ENCODE measurements at regions not wholly inside any gene's neighbourhood (a gene's known extent, or its start where the extent isn't known, plus 50 kb on each side); places are given as distances from the start of the nearest gene placed in this dataset.

DNA sequence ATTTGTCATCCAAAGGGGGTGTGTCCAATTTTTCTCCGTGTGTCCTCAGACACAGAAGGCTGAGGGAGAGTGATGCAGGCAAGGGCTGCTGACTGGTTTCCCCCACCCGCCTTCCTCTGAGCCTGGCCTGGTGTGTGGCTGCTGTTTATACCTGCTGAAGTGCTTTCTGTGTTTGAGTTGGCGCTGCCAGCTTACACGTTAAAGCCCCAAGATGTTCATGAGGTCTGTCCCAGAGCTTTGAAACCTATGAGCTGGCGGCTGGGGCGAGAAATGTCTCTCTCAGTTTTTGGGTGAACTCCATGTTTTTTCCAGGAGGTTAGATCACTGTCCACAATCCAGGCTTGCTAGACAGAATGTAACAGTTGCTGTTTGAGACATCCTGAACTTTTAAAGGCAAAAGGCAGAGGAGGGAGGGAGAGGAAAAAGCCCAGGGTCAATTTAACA, 69.0 kb upstream of the CCN2 start:
- no peak for TF ChIP-seq POLR2A (IDR thresholded peaks at IDR 0.05)
- TF ChIP-seq CTCF (IDR thresholded peaks at IDR 0.05) = no peak

All from vagina (tissue), 2 donors.